ENCODE measurements at regions not wholly inside any gene's neighbourhood (a gene's known extent, or its start where the extent isn't known, plus 50 kb on each side); places are given as distances from the start of the nearest gene placed in this dataset.

- no peak for DNase-seq
- intact Hi-C loops (cut with DNase I), result no loop called here
Measured at GRCh38 chr11:42006766-42007165, 547.3 kb upstream of the LRRC4C start.

- DNase-seq, result no peak
- intact Hi-C loops (cut with DNase I), result no loop called here
Measured at GRCh38 chr11:42012271-42012670, 552.8 kb upstream of the LRRC4C start.

GRCh38 chr11:42013656-42014201 lies 554.3 kb upstream of the LRRC4C start:
- intact Hi-C loops (cut with DNase I), result no loop called here
- no peak for DNase-seq

- no peak for DNase-seq
- intact Hi-C loops (cut with DNase I), result no loop called here
Measured at GRCh38 chr11:42021911-42022310, 562.5 kb upstream of the LRRC4C start.

DNA sequence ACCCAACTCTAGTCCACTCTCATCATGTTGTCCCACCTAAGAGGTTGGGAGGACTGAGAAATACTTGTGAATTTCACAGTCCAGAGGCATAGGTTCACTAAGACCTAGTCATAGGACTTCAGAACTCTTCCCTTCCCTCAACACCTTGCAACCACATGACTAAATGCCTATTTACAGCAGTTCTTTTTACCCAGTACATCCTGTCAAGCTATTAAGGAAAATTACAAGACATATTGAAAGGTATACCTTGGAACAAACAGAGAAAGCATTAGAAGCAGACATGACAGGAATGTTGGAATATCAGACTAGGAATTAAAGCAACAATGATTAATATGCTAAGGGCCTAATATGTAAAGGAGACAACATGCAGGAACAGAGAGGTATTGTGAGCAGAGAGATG lies 563.8 kb upstream of the LRRC4C start:
- no peak for DNase-seq
- intact Hi-C loops (cut with DNase I), result no loop called here

GRCh38 chr11:42025121-42025803 lies 565.8 kb upstream of the LRRC4C start:
- DNase-seq, result no peak
- intact Hi-C loops (cut with DNase I), result no loop called here

DNA sequence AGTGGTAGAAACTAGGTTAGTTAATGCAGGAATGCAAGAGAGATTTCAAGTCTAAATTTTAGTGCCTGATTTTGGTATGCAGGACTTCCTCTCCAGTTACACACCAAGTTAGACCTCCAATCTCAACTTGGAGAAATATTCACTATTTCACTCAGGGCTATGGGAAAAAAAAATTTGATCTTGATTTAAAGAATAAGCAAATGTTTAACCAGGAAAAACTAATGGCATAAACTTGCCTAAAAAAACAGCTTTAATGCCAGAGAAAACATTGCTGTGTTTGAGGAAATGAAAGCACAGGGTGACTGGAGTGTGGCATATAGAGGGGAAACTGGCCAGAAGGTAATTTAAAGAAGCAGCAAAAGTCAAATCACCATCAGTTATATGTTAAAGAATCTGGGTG lies 575.4 kb upstream of the LRRC4C start:
- no peak for DNase-seq

DNA sequence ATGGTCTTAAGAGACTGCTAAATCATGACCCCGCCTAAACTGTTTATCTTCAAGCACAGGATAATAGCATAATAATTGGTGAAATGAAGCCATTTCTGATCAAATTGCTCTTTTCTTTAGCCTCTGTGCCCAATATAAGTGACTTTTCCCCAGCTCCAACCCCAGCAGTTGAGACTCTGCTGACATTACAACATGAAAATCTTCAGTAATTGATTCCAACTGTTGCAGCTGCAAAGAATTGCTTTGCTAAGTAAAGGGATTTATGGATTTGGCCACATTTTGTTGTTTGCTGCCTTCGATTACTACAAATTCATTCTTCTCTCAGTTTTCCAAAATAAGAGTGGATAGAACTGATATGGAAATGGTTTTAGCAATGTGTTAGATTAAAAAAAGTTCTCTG lies 576.7 kb upstream of the LRRC4C start:
- no peak for DNase-seq
- intact Hi-C loops (cut with DNase I), result no loop called here

More for the DNA sequence above, 575.4 kb upstream of the LRRC4C start:
- intact Hi-C loops (cut with DNase I), result no loop called here

DNA sequence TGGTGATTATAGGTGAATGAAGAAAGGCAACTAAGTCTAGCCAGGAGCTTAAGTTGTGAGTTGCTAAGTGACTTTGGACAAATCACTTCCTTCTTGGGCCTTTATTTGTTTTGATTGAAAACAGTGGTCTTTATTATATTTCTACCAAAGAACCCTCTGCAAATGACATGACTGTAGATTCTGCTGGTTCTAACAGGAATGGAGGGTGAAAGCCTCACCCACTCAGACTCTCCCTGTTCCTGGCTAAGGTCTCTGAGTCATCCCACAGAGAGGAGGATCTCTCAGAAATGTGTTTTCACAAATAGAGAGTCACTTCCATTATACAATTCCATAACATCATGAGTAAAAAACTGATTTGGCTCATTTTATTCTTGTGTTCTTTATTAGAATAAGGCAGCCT lies 583.9 kb upstream of the LRRC4C start:
- DNase-seq, result peak in 21 of 42 donors; percentile 2 to 71 (median 15)
- intact Hi-C loops (cut with DNase I), result no loop called here

- intact Hi-C loops (cut with DNase I), result no loop called here
- no peak for DNase-seq
Measured at GRCh38 chr11:42047637-42048555, 588.4 kb upstream of the LRRC4C start.

DNA sequence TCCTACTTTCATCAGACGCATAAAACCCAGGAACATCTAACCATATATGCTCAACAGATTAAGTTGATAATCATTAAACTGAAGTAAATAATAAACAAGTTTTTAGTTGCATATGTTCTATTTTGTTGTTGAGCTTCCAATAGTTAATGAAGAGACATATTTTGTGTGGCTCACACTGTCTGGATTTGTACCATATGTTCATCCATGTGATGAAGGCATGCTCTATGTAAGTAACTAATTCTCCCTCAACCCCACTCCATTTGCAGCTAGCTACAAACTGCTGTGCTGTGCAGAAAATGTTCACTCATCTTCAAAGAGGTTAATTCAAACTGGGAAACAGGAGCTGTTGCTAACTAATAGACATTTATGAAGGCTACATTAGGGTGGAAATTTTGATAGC lies 589.7 kb upstream of the LRRC4C start:
- intact Hi-C loops (cut with DNase I), result no loop called here
- no peak for DNase-seq

- intact Hi-C loops (cut with DNase I), result no loop called here
- DNase-seq, result no peak
Measured at GRCh38 chr11:42049650-42050049, 590.2 kb upstream of the LRRC4C start.

DNA sequence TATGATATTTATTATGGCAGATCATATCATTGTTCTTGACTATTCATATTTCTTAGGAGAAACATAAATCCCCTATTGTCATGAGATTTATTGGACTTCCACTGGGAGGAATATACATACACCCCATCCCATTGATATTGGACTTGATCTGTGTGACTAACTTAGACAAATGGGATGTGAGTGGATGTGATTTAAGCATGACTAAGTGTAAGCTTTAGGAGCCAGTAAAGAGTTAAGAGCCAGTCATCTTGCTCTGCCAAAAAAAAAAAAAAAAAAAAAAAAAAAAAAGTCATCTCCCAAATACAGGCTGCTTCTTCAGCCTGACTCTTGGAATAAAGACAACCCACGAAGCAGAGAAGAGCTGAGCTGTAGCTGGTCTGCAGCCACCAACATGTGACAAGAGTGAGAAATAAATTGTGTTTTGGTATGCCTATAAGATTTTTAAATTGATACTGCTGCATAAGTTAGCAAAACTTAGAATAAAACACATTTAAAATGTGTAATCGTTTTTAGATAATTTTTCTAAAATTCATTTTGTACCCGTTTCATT lies 595.0 kb upstream of the LRRC4C start:
- intact Hi-C loops (cut with DNase I), result no loop called here

DNA sequence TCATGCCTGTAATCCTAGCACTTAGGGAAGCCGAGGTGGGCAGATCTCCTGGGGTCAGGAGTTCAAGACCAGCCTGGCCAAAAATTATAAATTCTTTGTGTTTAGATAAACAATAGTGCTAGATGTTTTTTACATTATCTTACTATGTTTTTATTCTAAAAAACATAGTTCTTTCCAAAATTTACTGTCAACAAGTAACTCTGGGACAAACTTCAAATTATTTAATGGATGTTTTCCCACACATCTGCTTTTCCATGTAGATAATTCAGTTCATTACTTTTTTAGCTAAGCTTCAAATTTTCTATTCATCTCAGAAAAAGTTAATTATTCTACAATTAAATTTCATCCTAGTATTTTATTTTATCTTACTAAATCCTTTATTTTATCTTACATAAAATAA lies 596.2 kb upstream of the LRRC4C start:
- no peak for DNase-seq
- intact Hi-C loops (cut with DNase I), result no loop called here

More for the DNA sequence above, 595.0 kb upstream of the LRRC4C start:
- no peak for DNase-seq

GRCh38 chr11:42058794-42059193 lies 599.3 kb upstream of the LRRC4C start:
- intact Hi-C loops (cut with DNase I), result no loop called here

DNA sequence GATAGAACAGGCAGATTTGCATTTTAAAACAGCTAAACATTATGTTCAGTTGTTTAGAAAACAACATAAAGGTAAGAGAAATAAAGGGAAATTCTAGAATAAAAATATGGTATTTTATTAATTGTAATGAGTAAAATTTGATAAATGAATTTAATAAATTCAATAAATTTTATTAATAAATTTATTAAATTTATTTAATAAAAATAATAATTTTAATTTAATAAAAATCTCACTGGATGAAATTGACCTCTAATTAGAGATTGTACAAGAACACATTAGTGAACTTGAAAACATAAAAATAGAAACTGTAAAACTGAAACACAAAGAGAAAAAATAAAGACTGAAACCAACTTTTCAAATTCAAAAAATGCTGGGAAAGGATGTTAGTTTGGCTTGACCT lies 605.7 kb upstream of the LRRC4C start:
- intact Hi-C loops (cut with DNase I), result no loop called here
- no peak for DNase-seq

More at GRCh38 chr11:42058794-42059193, 599.3 kb upstream of the LRRC4C start:
- DNase-seq, result no peak

DNA sequence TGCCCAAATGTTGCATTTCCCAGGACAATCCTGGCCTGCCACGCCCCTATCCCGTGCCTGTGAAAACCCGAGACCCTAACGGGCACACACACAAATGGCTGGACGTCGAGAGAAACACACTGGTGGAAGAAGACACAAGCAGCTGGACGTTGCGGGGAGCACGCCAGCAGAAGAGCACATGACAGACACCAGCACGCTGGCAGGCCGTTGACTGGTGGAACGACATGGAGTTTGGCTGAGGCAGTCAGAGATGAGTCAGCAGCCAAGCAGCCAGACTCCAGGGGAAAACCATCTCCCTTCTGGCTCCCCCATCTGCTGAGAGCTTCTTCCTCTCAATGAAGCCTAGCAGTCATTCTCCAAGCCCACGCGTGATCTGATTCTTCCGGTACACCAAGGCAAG lies 606.7 kb upstream of the LRRC4C start:
- DNase-seq, result no peak
- intact Hi-C loops (cut with DNase I), result no loop called here

DNA sequence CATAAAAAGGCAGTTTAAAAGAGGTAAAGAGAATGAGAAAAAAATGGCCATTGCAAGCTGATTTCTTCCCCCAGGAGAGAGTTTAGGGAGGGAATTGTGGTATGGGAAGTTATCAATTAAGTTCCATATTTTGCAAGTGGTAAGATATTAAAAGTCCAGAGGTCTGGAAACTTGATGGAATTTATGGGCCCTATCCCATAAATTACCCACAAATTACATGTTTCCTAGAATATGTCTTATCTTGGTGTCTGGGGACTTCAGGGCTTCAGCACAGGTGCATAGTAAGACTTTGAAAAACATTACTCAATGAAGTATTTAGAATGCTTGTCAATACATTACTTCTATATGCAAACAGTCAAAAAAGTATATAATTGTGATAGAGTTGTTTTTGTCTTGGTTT lies 614.9 kb upstream of the LRRC4C start:
- no peak for DNase-seq
- intact Hi-C loops (cut with DNase I), result no loop called here

GRCh38 chr11:42075180-42075579 lies 615.7 kb upstream of the LRRC4C start:
- DNase-seq, result no peak
- intact Hi-C loops (cut with DNase I), result no loop called here

DNA sequence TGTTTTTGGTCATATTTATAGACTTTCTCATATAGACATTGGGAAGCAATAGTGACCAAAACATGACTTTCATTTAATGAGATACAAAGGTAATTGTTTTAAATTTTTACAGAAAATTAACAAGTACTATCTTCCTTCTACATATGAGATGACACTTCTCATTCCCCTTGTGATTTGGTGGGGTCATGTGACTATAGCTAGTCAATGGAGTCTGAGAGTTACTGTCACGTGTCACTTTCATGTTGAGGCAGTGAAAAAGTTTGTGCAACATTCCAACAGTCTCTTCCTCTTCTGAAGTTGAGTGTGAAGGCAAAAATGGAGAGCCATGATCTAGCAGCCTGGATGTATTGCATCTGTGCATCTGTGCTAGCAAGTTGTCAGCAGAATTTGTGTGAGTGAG lies 618.3 kb upstream of the LRRC4C start:
- no peak for DNase-seq
- intact Hi-C loops (cut with DNase I), result no loop called here
